GM19372 (cell line): ENCODE measurements at regions not wholly inside any gene's neighbourhood (a gene's known extent, or its start where the extent isn't known, plus 50 kb on each side); places are given as distances from the start of the nearest gene placed in this dataset.
"Not testable (repeated sequence)": the region's sequence is repeated elsewhere in the genome, so short reads cannot be mapped to it uniquely, and the experiment has no call there.

Source experiments
- ATAC-seq: cut with Tn5 transposase; IDR thresholded peaks from one replicate; pipeline ENCODE4 v1.9.1; 2021; ENCODE audit warnings: mild to moderate bottlenecking, low read depth, moderate library complexity; ENCODE audit not compliant: unreplicated experiment

- no peak for ATAC-seq
These were observed 216.9 kb downstream of the CAVIN4 start for GRCh38 chr9:100794738-100795269.

GRCh38 chr9:100803956-100804355 lies 224.6 kb upstream of the PLPPR1 start:
- no peak for ATAC-seq

GRCh38 chr9:100811643-100812042 lies 216.9 kb upstream of the PLPPR1 start:
- ATAC-seq: no peak

- no peak for ATAC-seq
These were observed 214.7 kb upstream of the PLPPR1 start for GRCh38 chr9:100813871-100814270.

GRCh38 chr9:100819980-100820379 lies 208.5 kb upstream of the PLPPR1 start:
- ATAC-seq: no peak

- not testable (repeated sequence) for ATAC-seq
These were observed 195.5 kb upstream of the PLPPR1 start for GRCh38 chr9:100833035-100833434.

- ATAC-seq: no peak
These were observed 189.7 kb upstream of the PLPPR1 start for GRCh38 chr9:100838857-100839256.

- no peak for ATAC-seq
These were observed 179.8 kb upstream of the PLPPR1 start for GRCh38 chr9:100848726-100849125.

- no peak for ATAC-seq
These were observed 176.4 kb upstream of the PLPPR1 start for GRCh38 chr9:100852088-100852487.

- no peak for ATAC-seq
These were observed 172.3 kb upstream of the PLPPR1 start for GRCh38 chr9:100856238-100856637.

- ATAC-seq: no peak
These were observed 163.4 kb upstream of the PLPPR1 start for GRCh38 chr9:100865111-100865510.

- no peak for ATAC-seq
These were observed 162.9 kb upstream of the PLPPR1 start for GRCh38 chr9:100865648-100866047.

GRCh38 chr9:100869326-100869725 lies 159.2 kb upstream of the PLPPR1 start:
- ATAC-seq: no peak

GRCh38 chr9:100879884-100880283 lies 148.6 kb upstream of the PLPPR1 start:
- no peak for ATAC-seq

GRCh38 chr9:100880284-100880683 lies 148.2 kb upstream of the PLPPR1 start:
- ATAC-seq: no peak

GRCh38 chr9:100884518-100884917 lies 144.0 kb upstream of the PLPPR1 start:
- no peak for ATAC-seq

- ATAC-seq: no peak
These were observed 138.2 kb upstream of the PLPPR1 start for GRCh38 chr9:100890321-100890720.

GRCh38 chr9:100911273-100911672 lies 117.3 kb upstream of the PLPPR1 start:
- no peak for ATAC-seq

- no peak for ATAC-seq
These were observed 115.3 kb upstream of the PLPPR1 start for GRCh38 chr9:100913257-100913656.

- ATAC-seq: no peak
These were observed 114.3 kb upstream of the PLPPR1 start for GRCh38 chr9:100914266-100914665.

- ATAC-seq: no peak
These were observed 109.0 kb upstream of the PLPPR1 start for GRCh38 chr9:100919506-100919905.

- ATAC-seq: no peak
These were observed 102.2 kb upstream of the PLPPR1 start for GRCh38 chr9:100926366-100926765.

- ATAC-seq: no peak
These were observed 100.8 kb upstream of the PLPPR1 start for GRCh38 chr9:100927763-100928162.
